ENCODE measurements at regions not wholly inside any gene's neighbourhood (a gene's known extent, or its start where the extent isn't known, plus 50 kb on each side); places are given as distances from the start of the nearest gene placed in this dataset.

DNA sequence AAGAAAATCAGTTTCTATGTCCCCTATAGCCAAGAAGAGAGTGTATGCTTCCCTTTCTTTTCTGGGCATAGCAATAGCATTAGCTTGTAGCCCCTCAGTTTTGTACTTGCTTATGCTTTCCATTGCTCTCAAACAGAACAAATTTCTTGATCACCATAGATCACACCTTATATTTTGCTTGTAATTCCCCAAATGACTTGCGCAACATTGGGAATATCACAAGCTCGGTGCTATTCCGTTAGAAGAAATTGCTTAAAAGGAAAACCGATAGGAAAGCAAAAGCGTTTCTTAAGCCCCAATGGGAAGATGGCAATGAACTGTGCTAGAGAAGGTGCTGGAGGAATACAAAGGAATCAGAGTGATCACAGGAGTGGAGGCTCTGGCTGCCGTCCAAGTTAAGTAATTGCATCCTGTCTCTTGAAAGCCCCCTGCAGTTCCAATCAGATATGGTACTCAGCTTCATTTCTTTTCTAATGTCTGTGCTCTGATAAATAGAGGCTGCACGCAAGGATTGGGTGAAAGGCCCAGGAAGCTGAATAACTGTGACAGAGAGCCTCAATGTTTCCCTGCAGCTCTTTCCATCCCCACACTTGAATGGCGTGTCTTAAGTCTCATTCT lies 182.1 kb upstream of the KIRREL3 start:
- 75% methylated on average over 8 of the region's 8 CpGs for WGBS
- no peak for TF ChIP-seq POLR2AphosphoS5 (IDR thresholded peaks at IDR 0.05)
- TF ChIP-seq EP300 (IDR thresholded peaks at IDR 0.05): no peak
- TF ChIP-seq, protein P1, sequence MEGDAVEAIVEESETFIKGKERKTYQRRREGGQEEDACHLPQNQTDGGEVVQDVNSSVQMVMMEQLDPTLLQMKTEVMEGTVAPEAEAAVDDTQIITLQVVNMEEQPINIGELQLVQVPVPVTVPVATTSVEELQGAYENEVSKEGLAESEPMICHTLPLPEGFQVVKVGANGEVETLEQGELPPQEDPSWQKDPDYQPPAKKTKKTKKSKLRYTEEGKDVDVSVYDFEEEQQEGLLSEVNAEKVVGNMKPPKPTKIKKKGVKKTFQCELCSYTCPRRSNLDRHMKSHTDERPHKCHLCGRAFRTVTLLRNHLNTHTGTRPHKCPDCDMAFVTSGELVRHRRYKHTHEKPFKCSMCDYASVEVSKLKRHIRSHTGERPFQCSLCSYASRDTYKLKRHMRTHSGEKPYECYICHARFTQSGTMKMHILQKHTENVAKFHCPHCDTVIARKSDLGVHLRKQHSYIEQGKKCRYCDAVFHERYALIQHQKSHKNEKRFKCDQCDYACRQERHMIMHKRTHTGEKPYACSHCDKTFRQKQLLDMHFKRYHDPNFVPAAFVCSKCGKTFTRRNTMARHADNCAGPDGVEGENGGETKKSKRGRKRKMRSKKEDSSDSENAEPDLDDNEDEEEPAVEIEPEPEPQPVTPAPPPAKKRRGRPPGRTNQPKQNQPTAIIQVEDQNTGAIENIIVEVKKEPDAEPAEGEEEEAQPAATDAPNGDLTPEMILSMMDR (IDR thresholded peaks at IDR 0.05): no peak
- no peak for TF ChIP-seq POLR2A (IDR thresholded peaks at IDR 0.05; ENCODE audit: low read depth)
- no peaks in the 10 kb centered on the region for H3K9me3 ChIP-seq
- no peaks in the 10 kb centered on the region for H3K4me1 ChIP-seq
- H3K27me3 ChIP-seq: peaks cover 0 to 5% (median 0%) of the 10 kb centered on the region in 4 donors
- no peak for DNase-seq (ENCODE audit: extremely low spot score)
- no peak overlapping the region for H3K4me3 ChIP-seq
- intact Hi-C loops (cut with DNase I): no loop called here
- no peak overlapping the region for H3K27ac ChIP-seq (replicated peaks in 1 of 4)
- no peaks in the 10 kb centered on the region for H3K36me3 ChIP-seq

DNA sequence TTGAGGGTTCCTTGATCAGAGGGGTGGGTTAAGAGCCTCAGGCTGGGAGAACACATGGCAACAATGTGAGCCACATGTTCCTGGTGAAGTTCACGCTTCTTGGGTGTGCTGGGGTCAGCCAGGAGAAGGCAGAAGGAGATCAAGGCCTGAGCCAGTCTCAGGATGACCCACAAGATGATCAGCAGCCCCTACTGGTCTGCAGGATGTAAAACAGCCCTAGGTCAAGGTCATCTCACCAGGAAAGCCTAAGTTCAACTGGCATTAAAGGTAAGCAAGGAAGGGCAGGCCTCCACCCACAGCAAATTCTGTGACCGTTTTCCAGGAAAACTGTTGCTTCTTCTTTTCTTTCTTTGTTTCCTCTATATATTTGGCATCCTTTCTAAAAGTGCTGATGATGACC lies 156.7 kb upstream of the KIRREL3 start:
- Histone ChIP-seq H3K36me3 (no peaks in the 10 kb centered on the region), H3K27ac (replicated peaks in 1 of 4) (no peak overlapping the region), H3K4me3 (no peak overlapping the region), H3K9me3 (no peaks in the 10 kb centered on the region), H3K4me1 (no peaks in the 10 kb centered on the region), H3K27me3 (peaks cover 0 to 3% (median 0%) of the 10 kb centered on the region in 4 donors)
- DNase-seq (ENCODE audit: extremely low spot score): no peak
- TF ChIP-seq POLR2AphosphoS5 (IDR thresholded peaks at IDR 0.05) (no peak), POLR2A (IDR thresholded peaks at IDR 0.05; ENCODE audit: low read depth) (no peak), EP300 (IDR thresholded peaks at IDR 0.05) (no peak)
- TF ChIP-seq, protein P1 (IDR thresholded peaks at IDR 0.05): no peak
- intact Hi-C loops (cut with DNase I): no loop called here
- 87% methylated on average over 2 of the region's 2 CpGs for WGBS

DNA sequence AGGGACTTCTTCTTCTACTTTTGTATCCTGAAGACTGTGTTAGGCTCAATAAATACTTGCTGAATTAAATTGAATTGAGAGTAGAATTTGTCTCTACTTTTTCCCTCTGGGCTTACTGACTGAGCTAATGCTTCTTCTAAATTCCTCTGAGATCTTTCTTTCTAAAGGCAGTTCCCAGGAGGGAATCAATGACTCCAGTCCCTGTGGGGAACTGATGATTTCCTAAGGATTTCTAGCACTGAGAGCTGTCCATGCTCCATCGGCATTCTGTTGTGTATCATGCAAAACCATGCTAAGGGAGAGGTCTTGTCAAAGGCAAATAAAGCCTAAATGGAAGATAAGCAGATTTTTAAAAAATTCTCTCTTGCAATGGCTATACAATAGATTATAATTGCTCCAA lies 148.8 kb upstream of the KIRREL3 start:
- no peak overlapping the region for H3K4me3 ChIP-seq
- no peaks in the 10 kb centered on the region for H3K27me3 ChIP-seq
- H3K36me3 ChIP-seq: no peaks in the 10 kb centered on the region
- 69% methylated on average over 1 of the region's 1 CpG for WGBS
- DNase-seq (ENCODE audit: extremely low spot score): no peak
- no peak overlapping the region for H3K27ac ChIP-seq (replicated peaks in 1 of 4)
- TF ChIP-seq EP300 (IDR thresholded peaks at IDR 0.05): no peak
- TF ChIP-seq POLR2AphosphoS5 (IDR thresholded peaks at IDR 0.05): no peak
- TF ChIP-seq POLR2A (IDR thresholded peaks at IDR 0.05; ENCODE audit: low read depth): no peak
- TF ChIP-seq, protein P1 (IDR thresholded peaks at IDR 0.05): no peak
- no peaks in the 10 kb centered on the region for H3K9me3 ChIP-seq
- H3K4me1 ChIP-seq: no peaks in the 10 kb centered on the region
- intact Hi-C loops (cut with DNase I): no loop called here

DNA sequence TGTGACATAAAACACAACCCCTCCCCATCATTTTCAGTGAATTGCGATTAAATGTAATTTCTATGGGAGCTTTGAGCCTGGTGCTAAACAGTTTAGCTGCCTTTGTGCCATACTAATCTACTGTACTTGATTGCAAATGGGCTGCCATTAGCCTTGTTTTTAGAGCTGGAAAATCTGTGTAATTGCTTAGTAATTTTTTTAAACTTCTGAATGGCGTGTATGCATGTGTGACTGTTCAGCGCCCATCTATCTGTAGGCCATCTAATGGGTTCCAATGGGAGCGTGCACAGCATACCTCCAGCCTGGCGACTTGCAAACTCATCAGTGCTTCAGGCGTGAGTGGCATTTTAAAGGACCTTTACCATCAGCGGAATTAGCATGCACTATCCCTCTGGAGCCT lies 142.7 kb upstream of the KIRREL3 start:
- Histone ChIP-seq H3K27me3 (no peaks in the 10 kb centered on the region), H3K27ac (replicated peaks in 1 of 4) (no peak overlapping the region), H3K4me1 (no peaks in the 10 kb centered on the region), H3K36me3 (no peaks in the 10 kb centered on the region), H3K9me3 (no peaks in the 10 kb centered on the region), H3K4me3 (no peak overlapping the region)
- TF ChIP-seq POLR2AphosphoS5 (IDR thresholded peaks at IDR 0.05) (no peak), EP300 (IDR thresholded peaks at IDR 0.05) (no peak), POLR2A (IDR thresholded peaks at IDR 0.05; ENCODE audit: low read depth) (no peak)
- TF ChIP-seq, protein P1 (IDR thresholded peaks at IDR 0.05): no peak
- intact Hi-C loops (cut with DNase I): no loop called here
- DNase-seq (ENCODE audit: extremely low spot score): no peak
- 93% methylated on average over 7 of the region's 7 CpGs for WGBS

DNA sequence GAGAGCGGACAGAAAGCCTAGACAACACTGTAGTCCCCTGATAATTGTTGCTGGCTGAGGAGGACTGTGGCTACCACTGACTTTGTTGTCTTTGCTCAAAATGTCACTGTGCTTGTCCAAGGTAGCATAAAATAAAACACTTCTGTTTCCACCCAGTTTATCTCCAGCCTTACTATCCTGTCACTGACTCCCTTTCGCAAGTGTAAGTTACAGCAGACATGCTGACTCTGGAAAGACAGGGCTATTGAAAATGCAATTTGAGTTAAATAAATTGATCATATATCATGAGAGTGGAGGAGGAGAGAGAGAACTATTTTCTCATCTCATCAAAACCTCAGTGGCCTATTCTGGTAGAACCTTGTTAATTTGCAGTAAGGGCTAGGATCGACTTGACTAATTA lies 138.0 kb upstream of the KIRREL3 start:
- Histone ChIP-seq H3K27ac (replicated peaks in 1 of 4) (no peak overlapping the region), H3K36me3 (no peaks in the 10 kb centered on the region), H3K4me1 (no peaks in the 10 kb centered on the region), H3K4me3 (no peak overlapping the region), H3K9me3 (no peaks in the 10 kb centered on the region), H3K27me3 (no peaks in the 10 kb centered on the region)
- no peak for TF ChIP-seq EP300 (IDR thresholded peaks at IDR 0.05)
- TF ChIP-seq, protein P1 (IDR thresholded peaks at IDR 0.05): no peak
- TF ChIP-seq POLR2A (IDR thresholded peaks at IDR 0.05; ENCODE audit: low read depth): no peak
- TF ChIP-seq POLR2AphosphoS5 (IDR thresholded peaks at IDR 0.05): no peak
- WGBS: 87% methylated on average over 3 of the region's 3 CpGs
- intact Hi-C loops (cut with DNase I): no loop called here
- DNase-seq (ENCODE audit: extremely low spot score): no peak
